Astrocyte of the cerebellum (primary cell): ENCODE measurements at regions not wholly inside any gene's neighbourhood (a gene's known extent, or its start where the extent isn't known, plus 50 kb on each side); places are given as distances from the start of the nearest gene placed in this dataset.
"Not testable (repeated sequence)": the region's sequence is repeated elsewhere in the genome, so short reads cannot be mapped to it uniquely, and the experiment has no call there.

ENCODE experiments used
- DNase-seq: peaks from one replicate; pipeline ENCODE4 v3.0.0-alpha.2; 2011; ENCODE audit warnings: low read depth
- H3K4me3 ChIP-seq: 2 replicates; pipeline ENCODE4 v1.5.1; 2011; ENCODE audit warnings: mild to moderate bottlenecking, low read depth, low read length, moderate library complexity
- CTCF ChIP-seq: IDR thresholded peaks from 2 replicates; pipeline ENCODE4 v1.5.1; 2012; ENCODE audit warnings: low read length, low read depth, moderate library complexity, mild to moderate bottlenecking; ENCODE audit errors: missing control alignments
- in situ Hi-C: cut with HindIII; loops from 2 replicates; pipeline ENCODE4 v1.10.0; 2017; ENCODE audit warnings: low sequenced_read_pairs

GRCh38 chr5:11392-11791, 80.6 kb upstream of the PLEKHG4B start:
- DNase-seq, H3K4me3 ChIP-seq, in situ Hi-C loops: not testable (repeated sequence)

- in situ Hi-C loops: no loop called here
- no peak for TF ChIP-seq CTCF
- peak; percentile 6 for DNase-seq
- no peak overlapping the region for H3K4me3 ChIP-seq
These were observed 80.1 kb upstream of the PLEKHG4B start for GRCh38 chr5:11898-12297.

GRCh38 chr5:13234-13633, 78.7 kb upstream of the PLEKHG4B start:
- in situ Hi-C loops: no loop called here

GRCh38 chr5:14676-15075, 77.3 kb upstream of the PLEKHG4B start:
- DNase-seq, H3K4me3 ChIP-seq, in situ Hi-C loops: not testable (repeated sequence)

More at GRCh38 chr5:13234-13633, 78.7 kb upstream of the PLEKHG4B start:
- TF ChIP-seq CTCF: no peak
- no peak overlapping the region for H3K4me3 ChIP-seq
- no peak for DNase-seq

GRCh38 chr5:20276-20675, 71.7 kb upstream of the PLEKHG4B start:
- H3K4me3 ChIP-seq, DNase-seq, in situ Hi-C loops: not testable (repeated sequence)

- TF ChIP-seq CTCF: peak; percentile 55
- in situ Hi-C loops: no loop called here
- DNase-seq: no peak
- H3K4me3 ChIP-seq: no peak overlapping the region
These were observed 70.2 kb upstream of the PLEKHG4B start for GRCh38 chr5:21654-22233.

GRCh38 chr5:23907-24306, 68.1 kb upstream of the PLEKHG4B start:
- H3K4me3 ChIP-seq, in situ Hi-C loops, DNase-seq: not testable (repeated sequence)

GRCh38 chr5:25067-25466, 66.9 kb upstream of the PLEKHG4B start:
- in situ Hi-C loops, H3K4me3 ChIP-seq, DNase-seq: not testable (repeated sequence)

- H3K4me3 ChIP-seq: no peak overlapping the region
- DNase-seq: no peak
- in situ Hi-C loops: no loop called here
- no peak for TF ChIP-seq CTCF
These were observed 61.8 kb upstream of the PLEKHG4B start for GRCh38 chr5:30131-30530.

GRCh38 chr5:30556-30955, 61.4 kb upstream of the PLEKHG4B start:
- DNase-seq, H3K4me3 ChIP-seq, in situ Hi-C loops: not testable (repeated sequence)
